Fibroblast of the conjunctiva (primary cell): ENCODE measurements at regions not wholly inside any gene's neighbourhood (a gene's known extent, or its start where the extent isn't known, plus 50 kb on each side); places are given as distances from the start of the nearest gene placed in this dataset.
"Not testable (repeated sequence)": the region's sequence is repeated elsewhere in the genome, so short reads cannot be mapped to it uniquely, and the experiment has no call there.

ENCODE experiments used
- DNase-seq: peaks from one replicate; pipeline ENCODE4 v3.0.0-alpha.2; 2010; ENCODE audit warnings: low read depth

GRCh38 chr4:32572366-32572765 lies 1852.2 kb downstream of the PCDH7 start:
- no peak for DNase-seq

GRCh38 chr4:32574803-32575202 lies 1854.6 kb downstream of the PCDH7 start:
- DNase-seq, result no peak

DNA sequence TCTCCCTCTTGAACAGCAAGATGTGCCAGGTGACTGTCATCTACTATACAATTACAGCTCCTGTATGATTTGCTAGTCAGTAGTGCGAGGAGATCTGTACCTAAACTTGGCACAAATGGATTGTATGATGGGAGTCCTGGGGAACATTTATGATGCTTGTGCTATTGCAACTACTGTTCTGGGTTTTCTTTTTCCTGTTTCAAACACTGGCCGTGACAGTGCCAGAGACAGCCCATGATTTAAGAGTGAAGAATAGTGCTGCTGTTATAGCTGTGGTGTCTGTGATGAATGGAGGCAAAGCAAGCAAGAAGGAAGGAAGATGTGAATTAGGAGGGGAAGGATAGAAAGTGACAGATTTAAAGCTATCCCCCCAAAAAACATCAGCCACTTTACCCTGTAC lies 1868.9 kb downstream of the PCDH7 start:
- DNase-seq, result no peak

GRCh38 chr4:32589853-32590252 lies 1869.7 kb downstream of the PCDH7 start:
- no peak for DNase-seq

DNA sequence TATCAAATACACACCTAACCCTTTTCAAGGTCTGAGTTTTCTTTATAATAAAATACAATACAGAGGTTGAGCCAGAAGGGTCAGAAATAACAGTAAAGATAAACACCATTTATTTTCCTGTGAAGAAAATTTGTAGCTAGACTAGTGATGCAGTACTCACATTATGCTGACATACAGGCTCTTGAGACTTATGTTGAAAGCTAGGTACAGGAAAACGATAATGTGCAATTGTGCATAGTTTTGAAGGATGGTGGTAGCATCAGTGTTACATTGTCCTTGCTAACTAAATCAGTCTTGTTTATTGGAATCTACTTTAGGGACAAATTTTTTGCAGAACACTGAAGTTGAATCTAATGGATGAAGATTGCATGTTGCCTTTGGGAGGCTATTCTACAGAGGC lies 1877.2 kb downstream of the PCDH7 start:
- no peak for DNase-seq

- no peak for DNase-seq
Observed at GRCh38 chr4:32601848-32602247, 1881.7 kb downstream of the PCDH7 start.

- DNase-seq, result no peak
Observed at GRCh38 chr4:32607978-32608377, 1887.8 kb downstream of the PCDH7 start.

- DNase-seq, result no peak
Observed at GRCh38 chr4:32624943-32625603, 1904.9 kb downstream of the PCDH7 start.

- DNase-seq, result no peak
Observed at GRCh38 chr4:32625687-32626337, 1905.6 kb downstream of the PCDH7 start.

DNA sequence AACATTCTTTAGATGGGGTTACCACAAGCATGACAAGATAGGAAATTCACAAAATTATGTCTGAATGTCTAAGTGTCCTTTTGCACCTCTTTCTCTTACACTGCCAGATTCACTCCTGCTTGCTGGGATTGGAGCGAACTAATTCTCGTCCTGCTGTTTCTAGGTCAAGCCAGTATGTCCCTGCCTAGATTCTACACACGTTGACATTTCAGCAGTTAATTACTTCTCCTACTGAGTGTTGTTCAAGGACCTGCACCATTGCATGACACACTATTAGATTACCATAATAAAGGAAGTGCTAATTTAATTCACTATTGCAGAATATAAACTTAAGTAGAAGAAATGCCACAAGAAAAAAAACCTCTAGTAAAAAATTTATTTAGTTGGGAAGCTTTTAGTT lies 1911.7 kb downstream of the PCDH7 start:
- DNase-seq, result no peak

GRCh38 chr4:32633421-32633820 lies 1913.3 kb downstream of the PCDH7 start:
- no peak for DNase-seq

DNA sequence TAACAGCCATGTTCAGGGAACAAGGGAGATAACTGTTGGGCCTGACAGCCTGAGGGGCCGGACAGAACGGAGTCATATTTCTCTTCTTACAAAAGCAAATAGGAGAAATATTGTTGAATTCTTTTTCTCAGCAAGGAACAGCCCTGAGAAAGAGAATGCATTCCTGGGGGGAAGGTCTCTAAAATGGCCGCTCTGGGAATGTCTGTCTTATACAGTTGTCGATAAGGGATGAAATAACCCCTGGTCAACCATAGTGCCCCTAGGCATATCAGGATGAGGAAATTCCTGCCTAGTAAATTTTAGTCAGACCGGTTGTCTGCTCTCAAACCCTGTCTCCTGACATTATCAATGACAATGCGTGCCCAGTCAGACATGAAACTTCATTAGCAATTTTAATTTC lies 1925.5 kb downstream of the PCDH7 start:
- DNase-seq, result no peak

DNA sequence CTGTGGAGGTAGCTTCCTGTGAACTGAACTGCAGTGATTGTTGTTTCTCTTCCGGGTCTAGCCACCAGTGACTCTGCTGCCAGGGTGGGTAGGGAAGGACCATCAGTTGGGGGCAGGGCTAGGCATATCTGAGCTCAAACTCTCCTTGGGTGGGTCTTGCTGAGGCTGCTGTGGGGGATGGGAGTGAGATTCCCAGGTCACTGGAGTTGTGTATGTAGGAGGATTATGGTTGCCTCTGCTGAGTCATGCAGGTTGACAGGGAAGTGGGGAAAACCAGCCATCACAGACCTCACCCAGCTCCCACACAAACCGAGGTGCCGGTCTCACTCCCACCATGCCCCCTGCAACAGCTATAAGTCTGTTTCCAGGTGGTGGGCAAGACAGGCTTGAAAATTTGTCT lies 1937.8 kb downstream of the PCDH7 start:
- DNase-seq, result no peak

GRCh38 chr4:32661229-32661628 lies 1941.1 kb downstream of the PCDH7 start:
- DNase-seq, result no peak

GRCh38 chr4:32662803-32663202 lies 1942.6 kb downstream of the PCDH7 start:
- no peak for DNase-seq

- no peak for DNase-seq
Observed at GRCh38 chr4:32672359-32672758, 1952.2 kb downstream of the PCDH7 start.

DNA sequence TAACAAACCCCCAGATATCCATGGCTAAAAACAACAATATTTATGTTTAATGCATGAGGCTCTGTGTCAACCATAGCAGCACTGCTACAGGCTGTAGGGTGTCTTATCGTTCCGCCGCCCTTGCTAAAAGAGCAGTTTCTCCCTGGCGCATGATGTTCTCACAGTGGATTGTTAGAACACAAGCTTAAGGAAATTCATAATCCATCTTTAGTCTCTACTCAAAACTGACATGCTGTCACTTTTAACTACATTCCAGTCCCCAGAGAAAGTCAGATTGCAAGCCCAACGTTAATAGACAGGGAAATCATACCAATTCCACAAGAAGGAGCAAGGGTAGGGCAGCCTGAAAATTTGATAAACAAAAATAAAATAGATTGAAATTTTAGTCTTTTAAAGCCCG lies 1960.8 kb downstream of the PCDH7 start:
- no peak for DNase-seq

DNA sequence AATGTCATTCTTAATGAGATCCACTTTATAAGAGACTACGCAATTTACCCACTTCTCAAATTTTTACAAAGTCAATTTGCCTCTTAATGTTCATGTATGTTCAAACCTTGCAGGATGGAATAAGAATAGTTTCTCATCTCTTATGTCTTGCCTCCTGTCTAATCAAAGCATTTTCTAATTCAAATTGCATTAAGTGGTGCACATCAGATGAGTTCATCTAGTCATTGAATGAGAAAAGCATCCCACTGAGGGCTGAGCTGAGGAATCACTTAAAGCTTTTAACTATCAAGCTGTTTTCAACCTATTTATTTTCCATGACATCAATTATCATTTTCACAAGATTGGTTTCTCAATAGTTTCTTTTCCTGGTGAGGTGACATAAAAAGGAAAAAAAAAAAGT lies 1964.0 kb downstream of the PCDH7 start:
- no peak for DNase-seq

DNA sequence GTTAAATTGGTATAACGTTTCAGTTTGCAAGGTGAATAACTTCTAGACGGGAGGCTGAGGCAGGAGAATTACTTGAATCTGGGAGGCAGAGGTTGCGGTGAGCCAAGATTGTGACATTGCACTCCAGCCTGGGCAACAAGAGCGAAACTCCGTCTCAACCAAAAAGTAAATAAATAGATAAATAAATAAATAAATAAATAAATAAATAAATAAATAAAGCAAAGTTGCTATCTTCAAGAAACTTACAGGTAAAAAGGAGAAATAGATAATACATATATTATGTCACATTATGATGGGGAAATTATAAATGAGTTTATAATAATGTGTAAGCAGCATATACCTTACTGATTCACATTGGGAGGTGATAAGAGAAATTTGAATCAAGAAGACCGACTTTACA lies 1966.0 kb downstream of the PCDH7 start:
- DNase-seq, result no peak

DNA sequence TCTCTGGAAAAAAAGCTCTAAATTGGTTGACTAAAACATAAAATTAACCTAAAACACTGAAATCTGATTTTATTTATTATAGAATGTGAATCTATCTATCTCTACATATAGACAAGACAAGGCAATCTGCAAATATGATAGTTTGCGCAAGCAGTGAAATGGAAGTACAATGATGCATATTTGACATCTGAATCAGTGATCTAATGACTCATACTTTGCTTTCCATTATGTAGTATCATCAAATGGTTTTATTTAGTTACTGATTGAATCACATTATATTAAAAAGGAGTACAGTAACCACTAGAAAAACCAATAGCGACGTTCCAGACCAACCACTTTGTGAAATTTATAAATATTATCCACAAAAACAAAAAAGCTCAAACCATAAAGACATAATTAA lies 1969.3 kb downstream of the PCDH7 start:
- DNase-seq, result no peak

DNA sequence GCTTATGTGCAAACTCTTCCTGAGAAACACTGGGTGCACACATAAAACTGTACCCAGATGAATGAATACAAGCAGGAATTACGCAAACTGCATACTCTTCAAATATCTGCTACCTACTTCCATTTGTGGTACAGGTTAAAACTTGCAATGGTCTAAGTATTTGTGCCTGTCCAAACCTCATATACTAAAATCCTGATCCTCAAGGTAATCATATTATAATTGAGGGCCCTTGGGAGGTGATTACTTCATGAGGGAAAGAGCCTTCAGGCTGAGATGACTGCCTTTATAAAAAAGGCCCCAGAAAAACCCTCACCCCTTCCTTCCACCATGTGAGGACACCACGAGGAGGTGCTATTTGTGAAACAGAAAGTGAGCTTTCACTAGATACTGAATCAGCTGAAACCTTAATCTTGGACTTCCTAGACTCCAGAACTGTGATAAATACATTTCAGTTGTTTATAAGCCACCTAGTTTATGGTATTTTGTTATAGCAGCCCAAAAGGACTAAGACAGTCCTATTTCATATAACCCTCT lies 1977.2 kb downstream of the PCDH7 start:
- DNase-seq, result no peak

- DNase-seq, result no peak
Observed at GRCh38 chr4:32700838-32701237, 1980.7 kb downstream of the PCDH7 start.

- DNase-seq, result no peak
Observed at GRCh38 chr4:32706893-32707292, 1986.7 kb downstream of the PCDH7 start.

DNA sequence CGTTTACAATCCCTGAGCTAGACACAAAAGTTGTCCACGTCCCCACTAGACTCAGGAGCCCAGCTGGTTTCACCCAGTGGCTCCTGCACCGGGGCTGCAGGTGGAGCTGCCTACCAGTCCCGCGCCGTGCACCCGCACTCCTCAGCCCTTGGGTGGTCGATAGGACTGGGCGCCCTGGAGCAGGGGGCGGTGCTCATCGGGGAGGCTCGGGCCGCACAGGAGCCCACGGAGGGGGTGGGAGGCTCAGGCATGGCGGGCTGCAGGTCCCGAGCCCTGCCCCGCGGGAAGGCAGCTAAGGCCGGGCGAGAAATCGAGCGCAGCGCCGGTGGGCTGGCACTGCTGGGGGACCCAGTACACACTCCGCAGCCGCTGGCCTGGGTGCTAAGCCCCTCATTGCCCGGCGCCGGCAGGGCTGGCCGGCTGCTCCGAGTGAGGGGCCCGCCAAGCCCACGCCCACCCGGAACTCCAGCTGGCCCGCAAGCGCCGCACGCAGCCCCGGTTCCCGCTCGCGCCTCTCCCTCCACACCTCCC lies 1996.0 kb downstream of the PCDH7 start:
- not testable (repeated sequence) for DNase-seq
